Aorta (tissue), 5 donors: ENCODE measurements at regions not wholly inside any gene's neighbourhood (a gene's known extent, or its start where the extent isn't known, plus 50 kb on each side); places are given as distances from the start of the nearest gene placed in this dataset.

ENCODE experiments used
- ATAC-seq: fragments of 200-7000 bp; cut with Tn5 transposase; one replicate; pipeline ENCODE4 v1.9.1; 2022; ENCODE audit warnings: moderate library complexity; ENCODE audit not compliant: low FRiP score
- DNase-seq, 2 donors: peaks; one replicate each; pipeline ENCODE4 v3.0.0-alpha.2; 2020
- H3K27ac ChIP-seq, 2 donors: one replicate each; pipeline ENCODE4 v1.5.1; 2013; ENCODE audit warnings: low read length in 2 of 2, mild to moderate bottlenecking in 2 of 2, moderate library complexity in 2 of 2, control low read depth in 1 of 2, inconsistent platforms in 1 of 2, low read depth in 1 of 2
- H3K27me3 ChIP-seq, 2 donors: one replicate each; pipeline ENCODE4 v1.6.1; 2013; ENCODE audit warnings: control low read depth in 1 of 2, low read length in 1 of 2, mild to moderate bottlenecking in 1 of 2, moderate library complexity in 1 of 2; ENCODE audit not compliant: insufficient read depth in 2 of 2, control insufficient read depth in 1 of 2
- H3K36me3 ChIP-seq, 2 donors: one replicate each; pipeline ENCODE4 v1.6.1; 2013; ENCODE audit warnings: control low read depth in 1 of 2, low read length in 1 of 2, mild to moderate bottlenecking in 1 of 2; ENCODE audit not compliant: insufficient read depth in 2 of 2, control insufficient read depth in 1 of 2
- H3K4me1 ChIP-seq, 2 donors: one replicate each; pipeline ENCODE4 v1.6.1; 2013; ENCODE audit warnings: low read length in 2 of 2, control low read depth in 1 of 2, mild to moderate bottlenecking in 1 of 2, moderate library complexity in 1 of 2; ENCODE audit not compliant: insufficient read depth in 2 of 2, control insufficient read depth in 1 of 2
- H3K4me3 ChIP-seq, 2 donors: one replicate each; pipeline ENCODE4 v1.5.1; 2013; ENCODE audit warnings: low read length in 2 of 2, control low read depth in 1 of 2, mild to moderate bottlenecking in 1 of 2
- H3K9me3 ChIP-seq: one replicate; pipeline ENCODE4 v1.6.1; 2013; ENCODE audit warnings: mild to moderate bottlenecking, low read length; ENCODE audit not compliant: control insufficient read depth
- whole genome bisulfite sequencing, 2 donors: extraction: QIAGEN DNeasy Blood & Tissue Kit; methylation state at CpG; one replicate each; pipeline ENCODE4 v1.1.7; 2013; 5-methylcytosine and 5-hydroxymethylcytosine counted together
- intact Hi-C, 2 donors: fragments of 100-400 bp; cut with DNase I; formaldehyde crosslinking; loops; one replicate each; pipeline versions ENCODE4 v1.14.2 to v1.15.0; 2022
- donor health status: healthy with polysubstance abuse.
- donor health status: Bipolar disorder and iron deficiency.
- donor health status: DM: no; HTN: no; CAD: no.
- donor health status: DM: no; HTN: no; CAD: no.
- donor health status: DM: yes; HTN: yes; CAD: no.

DNA sequence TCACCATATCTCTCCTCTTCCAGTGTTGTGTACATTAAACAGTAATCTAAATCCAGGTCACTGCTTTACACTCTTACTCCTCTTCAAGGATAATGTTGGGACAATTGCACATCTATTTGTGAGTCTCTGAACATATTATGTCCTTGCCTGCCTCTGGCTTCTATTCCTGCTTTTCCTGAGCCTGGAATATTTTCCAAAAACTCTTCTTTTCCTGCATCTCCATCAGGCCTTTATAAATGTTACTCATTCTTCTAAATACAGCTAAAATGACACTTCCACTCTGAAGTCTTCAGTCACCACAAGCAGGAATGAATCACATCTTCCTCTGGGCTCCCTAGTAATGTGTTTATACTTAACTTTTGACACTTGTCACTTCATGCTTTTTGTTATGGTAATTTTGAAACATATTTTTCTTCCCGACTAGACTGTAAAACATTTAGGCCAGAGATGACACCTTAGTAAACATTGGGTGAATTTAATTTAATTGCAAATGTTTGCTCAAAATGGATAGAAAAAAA is 396.0 kb downstream of the LRRIQ3 start:
- no peaks in the 10 kb centered on the region for H3K4me1 ChIP-seq
- intact Hi-C loops: no loop called here

DNA sequence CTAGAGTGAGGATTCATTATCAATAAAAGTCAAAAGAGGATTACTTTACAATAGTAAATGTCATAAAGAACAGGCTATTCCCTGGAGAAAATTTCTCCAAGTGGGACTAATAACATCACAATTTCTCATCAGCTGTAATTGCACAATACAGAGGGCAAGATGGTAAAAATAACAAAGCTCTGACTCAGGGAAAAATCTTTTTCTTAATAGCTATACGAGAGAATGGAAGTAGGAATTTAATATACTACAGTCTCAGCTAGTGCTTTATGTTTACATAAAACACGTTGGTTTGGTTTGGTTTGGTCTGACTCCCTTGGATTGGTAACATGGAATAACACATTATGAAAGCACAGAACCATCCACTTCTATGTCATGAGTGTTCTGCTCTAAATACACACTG is 397.6 kb downstream of the LRRIQ3 start:
- ATAC-seq: no peak

More for the DNA sequence above, 396.0 kb downstream of the LRRIQ3 start:
- DNase-seq (no peak), ATAC-seq (no peak)
- Histone ChIP-seq H3K27me3 (no peaks in the 10 kb centered on the region), H3K27ac (no peak overlapping the region), H3K9me3 (no peaks in the 10 kb centered on the region), H3K36me3 (no peaks in the 10 kb centered on the region), H3K4me3 (no peak overlapping the region)
- WGBS, 2 donors: 42 to 47% methylated on average over 1 of the region's 1 CpG

DNA sequence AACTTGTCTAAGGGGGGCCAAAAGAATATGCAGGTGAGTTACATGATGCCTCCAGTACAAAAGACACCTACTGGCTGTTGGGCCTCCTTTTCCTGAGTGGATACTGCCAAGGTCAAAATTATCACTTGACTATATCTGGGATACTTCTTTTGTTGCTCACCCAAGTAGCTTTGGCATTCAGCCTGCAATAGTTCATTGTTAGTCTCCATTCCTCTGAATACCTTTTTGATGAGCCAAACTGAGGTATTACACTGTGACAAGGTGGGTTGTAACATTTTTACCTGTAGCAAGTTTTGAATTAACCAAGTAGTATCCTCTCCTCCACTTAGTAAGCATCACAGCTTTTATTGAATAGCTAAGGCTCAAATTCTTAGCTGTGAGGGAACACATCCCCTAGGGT is 408.0 kb downstream of the LRRIQ3 start:
- no peaks in the 10 kb centered on the region for H3K9me3 ChIP-seq
- no peaks in the 10 kb centered on the region for H3K4me1 ChIP-seq
- no peak overlapping the region for H3K27ac ChIP-seq
- intact Hi-C loops: no loop called here
- no peak overlapping the region for H3K4me3 ChIP-seq
- no peaks in the 10 kb centered on the region for H3K27me3 ChIP-seq
- H3K36me3 ChIP-seq: no peaks in the 10 kb centered on the region
- DNase-seq: no peak
- no peak for ATAC-seq

More for the DNA sequence above, 397.6 kb downstream of the LRRIQ3 start:
- no peak overlapping the region for H3K27ac ChIP-seq
- H3K4me1 ChIP-seq: no peaks in the 10 kb centered on the region
- DNase-seq: no peak
- H3K9me3 ChIP-seq: no peaks in the 10 kb centered on the region
- H3K4me3 ChIP-seq: no peak overlapping the region
- whole genome bisulfite sequencing, 2 donors: 5% methylated on average over 2 of the region's 2 CpGs
- no peaks in the 10 kb centered on the region for H3K27me3 ChIP-seq
- intact Hi-C loops: no loop called here
- no peaks in the 10 kb centered on the region for H3K36me3 ChIP-seq

GRCh38 chr1:73784026-73784425 is 413.9 kb downstream of the LRRIQ3 start:
- intact Hi-C loops: no loop called here

GRCh38 chr1:73783352-73783751 is 414.6 kb downstream of the LRRIQ3 start:
- Histone ChIP-seq H3K27ac (no peak overlapping the region), H3K27me3 (no peaks in the 10 kb centered on the region), H3K4me3 (no peak overlapping the region), H3K36me3 (no peaks in the 10 kb centered on the region), H3K4me1 (no peaks in the 10 kb centered on the region), H3K9me3 (no peaks in the 10 kb centered on the region)
- WGBS, 2 donors: 34 to 46% methylated on average over 6 of the region's 6 CpGs
- ATAC-seq (no peak), DNase-seq (no peak)
- intact Hi-C loops: no loop called here

More at GRCh38 chr1:73784026-73784425, 413.9 kb downstream of the LRRIQ3 start:
- ATAC-seq (no peak), DNase-seq (no peak)
- Histone ChIP-seq H3K4me1 (no peaks in the 10 kb centered on the region), H3K4me3 (no peak overlapping the region), H3K9me3 (no peaks in the 10 kb centered on the region), H3K27me3 (no peaks in the 10 kb centered on the region), H3K36me3 (no peaks in the 10 kb centered on the region), H3K27ac (no peak overlapping the region)
- WGBS, 2 donors: 65 to 72% methylated on average over 2 of the region's 2 CpGs

DNA sequence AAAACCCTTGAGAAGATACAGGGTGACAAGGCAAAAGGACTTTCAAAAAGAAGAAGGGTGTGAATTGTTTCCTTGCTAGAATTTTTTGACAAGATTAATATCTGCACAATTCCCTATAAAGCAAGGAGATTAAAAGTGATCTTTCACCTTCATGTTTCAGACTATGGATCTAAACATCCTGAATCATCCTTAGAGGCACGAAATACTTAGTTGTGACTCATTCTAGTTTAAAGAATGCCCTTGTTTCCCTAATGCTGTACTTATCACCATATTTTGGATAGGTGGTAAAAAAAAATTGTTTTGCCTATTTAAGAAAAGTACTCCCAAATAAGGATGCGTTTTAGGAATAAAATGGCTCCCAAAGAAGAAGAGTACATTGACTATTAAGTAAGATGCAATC is 415.1 kb downstream of the LRRIQ3 start:
- ATAC-seq: no peak
- 63 to 68% methylated on average over 2 of the region's 2 CpGs for WGBS, 2 donors
- H3K27ac ChIP-seq: no peak overlapping the region
- H3K4me3 ChIP-seq: no peak overlapping the region
- intact Hi-C loops: no loop called here
- DNase-seq: no peak
- H3K9me3 ChIP-seq: no peaks in the 10 kb centered on the region
- H3K4me1 ChIP-seq: no peaks in the 10 kb centered on the region
- no peaks in the 10 kb centered on the region for H3K27me3 ChIP-seq
- no peaks in the 10 kb centered on the region for H3K36me3 ChIP-seq

GRCh38 chr1:73781251-73781650 is 416.7 kb downstream of the LRRIQ3 start:
- no peak overlapping the region for H3K27ac ChIP-seq
- ATAC-seq (no peak), DNase-seq (no peak)
- H3K9me3 ChIP-seq: no peaks in the 10 kb centered on the region
- H3K27me3 ChIP-seq: no peaks in the 10 kb centered on the region
- no peaks in the 10 kb centered on the region for H3K36me3 ChIP-seq
- 90 to 91% methylated on average over 2 of the region's 2 CpGs for WGBS, 2 donors
- H3K4me1 ChIP-seq: no peaks in the 10 kb centered on the region
- intact Hi-C loops: no loop called here
- H3K4me3 ChIP-seq: no peak overlapping the region

DNA sequence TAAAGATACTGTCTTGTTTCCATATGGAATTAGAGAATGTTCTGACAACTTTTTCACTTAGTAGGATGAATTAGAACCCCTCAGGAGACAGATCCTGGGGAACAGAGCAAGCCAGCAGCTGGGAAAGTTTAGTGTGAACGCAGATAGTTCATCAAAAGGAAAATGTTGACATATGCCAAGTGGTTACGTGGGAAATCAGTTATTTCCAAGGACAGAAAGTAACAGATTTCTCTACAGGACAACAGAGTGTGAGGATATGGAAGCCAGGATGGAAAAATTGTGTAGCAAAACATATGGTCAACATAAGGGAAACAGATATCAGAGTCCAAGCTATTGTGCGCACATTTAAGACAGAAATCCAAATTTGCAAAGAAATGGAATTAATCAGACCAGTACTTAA is 419.5 kb downstream of the LRRIQ3 start:
- DNase-seq (no peak), ATAC-seq (no peak)
- H3K4me1 ChIP-seq: no peaks in the 10 kb centered on the region
- H3K4me3 ChIP-seq: no peak overlapping the region
- H3K9me3 ChIP-seq: no peaks in the 10 kb centered on the region
- no peaks in the 10 kb centered on the region for H3K36me3 ChIP-seq
- WGBS, 2 donors: 33 to 35% methylated on average over 3 of the region's 3 CpGs
- no peak overlapping the region for H3K27ac ChIP-seq
- intact Hi-C loops: no loop called here
- no peaks in the 10 kb centered on the region for H3K27me3 ChIP-seq

DNA sequence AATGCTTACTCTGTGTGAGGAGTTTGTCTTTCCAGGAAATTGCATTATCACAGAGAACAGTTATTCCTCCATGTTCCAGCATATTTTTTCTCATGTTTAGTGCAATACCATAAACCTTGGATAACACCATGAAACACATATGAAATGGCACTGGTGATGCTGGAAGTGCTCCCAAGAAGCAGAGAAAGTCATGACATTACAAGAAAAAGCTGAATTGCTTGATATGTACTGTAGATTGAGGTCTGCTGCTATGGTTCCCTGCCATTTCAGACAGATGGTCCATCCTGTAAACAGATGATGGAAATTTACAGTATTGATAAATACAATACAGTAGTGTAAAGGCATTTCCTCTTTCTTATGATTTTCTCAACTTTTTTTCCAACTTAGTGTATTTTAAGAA is 422.1 kb downstream of the LRRIQ3 start:
- no peak overlapping the region for H3K4me3 ChIP-seq
- no peaks in the 10 kb centered on the region for H3K9me3 ChIP-seq
- H3K27me3 ChIP-seq: no peaks in the 10 kb centered on the region
- no peaks in the 10 kb centered on the region for H3K4me1 ChIP-seq
- ATAC-seq: no peak
- DNase-seq: no peak
- no peaks in the 10 kb centered on the region for H3K36me3 ChIP-seq
- H3K27ac ChIP-seq: no peak overlapping the region
- intact Hi-C loops: no loop called here
